ENCODE measurements at regions not wholly inside any gene's neighbourhood (a gene's known extent, or its start where the extent isn't known, plus 50 kb on each side); places are given as distances from the start of the nearest gene placed in this dataset.
A peak's percentile ranks its signal among the peaks of the same experiment; 100 is the strongest.

DNA sequence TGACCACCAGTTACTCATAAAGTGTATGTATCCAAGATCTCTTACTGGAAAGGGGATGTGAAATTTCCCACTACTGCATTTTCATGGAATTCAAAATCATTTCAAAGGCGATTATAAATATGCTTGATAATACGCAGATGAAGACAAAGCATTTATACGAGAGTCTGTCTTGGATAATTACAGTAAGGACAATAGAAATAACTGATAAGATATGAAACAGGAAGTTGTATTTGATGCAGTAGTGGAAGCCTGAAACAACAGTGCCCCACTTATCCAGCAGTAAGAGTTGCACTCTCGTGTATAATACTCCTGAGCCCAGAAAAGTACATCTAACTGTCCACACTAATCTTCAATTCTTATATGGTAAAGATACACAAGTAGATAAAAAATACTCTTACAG is 188.7 kb upstream of the POU5F2 start:
- DNase-seq (ENCODE audit: low read depth, low spot score), result peak; percentile 20

DNA sequence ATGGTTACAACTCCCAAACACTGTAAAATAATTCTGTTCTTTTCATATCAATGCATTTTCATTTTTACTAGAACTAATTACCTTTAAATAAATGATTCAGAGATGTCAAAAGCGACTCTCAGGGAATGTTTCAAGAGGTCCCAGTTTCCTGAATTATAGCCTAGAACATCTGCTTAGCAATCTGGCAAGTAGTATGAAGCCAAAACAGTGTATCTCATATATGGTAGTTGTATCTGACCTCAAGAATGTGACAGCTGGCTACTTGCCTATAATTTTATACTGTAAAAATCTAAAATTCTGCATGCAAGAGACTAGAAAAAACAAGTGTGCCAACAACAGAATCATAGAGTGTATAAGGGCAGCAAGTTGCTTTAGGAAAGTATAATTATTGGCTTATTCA is 187.7 kb upstream of the POU5F2 start:
- DNase-seq (ENCODE audit: low read depth, low spot score), result no peak

DNA sequence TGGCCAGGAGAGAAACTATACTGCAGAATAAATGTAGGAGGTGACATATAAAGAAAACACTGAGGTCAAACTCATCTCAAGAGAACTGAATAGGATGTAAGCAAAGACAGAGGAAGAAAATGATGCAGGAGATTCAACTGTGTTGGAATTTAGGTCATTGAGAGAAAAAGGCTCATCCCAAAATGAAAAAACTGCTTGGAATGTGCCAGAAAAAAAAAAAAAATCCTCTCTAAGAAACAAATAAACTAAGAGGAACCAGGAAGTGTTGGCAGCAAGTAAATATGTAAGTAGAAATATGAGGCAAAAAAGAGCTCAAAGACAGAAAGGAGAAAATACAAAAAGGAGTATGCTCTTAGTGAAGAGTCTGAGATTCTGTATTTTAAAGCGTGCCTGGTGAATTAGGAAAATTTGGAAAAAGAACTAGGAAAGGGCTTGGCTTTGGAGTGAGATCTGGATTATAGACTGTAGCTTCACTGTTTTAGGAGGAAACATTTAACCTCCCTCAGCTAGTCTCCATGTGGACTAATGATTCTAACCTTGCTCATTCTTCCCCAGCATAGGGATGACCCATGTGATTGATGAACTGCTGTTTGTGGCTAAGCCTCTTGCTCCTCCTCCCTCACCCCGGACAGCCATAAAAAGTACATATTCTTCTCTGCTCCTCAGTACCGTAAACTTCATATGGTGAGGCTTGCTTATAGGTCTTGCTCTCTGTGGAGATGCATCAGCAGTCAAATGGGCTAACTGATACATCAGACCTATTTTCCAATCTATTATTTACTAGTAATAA is 185.6 kb upstream of the POU5F2 start:
- no peak for DNase-seq (ENCODE audit: low read depth, low spot score)

DNA sequence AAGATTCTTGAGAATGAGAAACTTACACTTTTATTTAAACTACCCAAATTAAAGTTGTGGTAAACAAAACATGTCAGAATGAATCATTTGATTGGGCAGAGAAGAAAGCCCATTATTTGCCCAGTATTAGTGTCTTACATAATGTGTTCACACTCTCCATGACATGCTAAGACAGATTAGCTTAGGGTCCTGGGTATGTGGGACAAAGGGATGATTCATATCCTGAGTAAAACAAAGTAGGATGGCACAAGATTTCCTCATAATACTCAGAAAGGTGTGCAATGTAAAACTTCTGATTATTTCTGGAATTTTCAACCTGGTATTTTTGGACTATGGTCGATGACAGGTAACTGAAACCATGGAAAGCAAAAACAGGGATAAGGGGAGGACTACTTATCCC is 183.9 kb upstream of the POU5F2 start:
- DNase-seq (ENCODE audit: low read depth, low spot score), result no peak

DNA sequence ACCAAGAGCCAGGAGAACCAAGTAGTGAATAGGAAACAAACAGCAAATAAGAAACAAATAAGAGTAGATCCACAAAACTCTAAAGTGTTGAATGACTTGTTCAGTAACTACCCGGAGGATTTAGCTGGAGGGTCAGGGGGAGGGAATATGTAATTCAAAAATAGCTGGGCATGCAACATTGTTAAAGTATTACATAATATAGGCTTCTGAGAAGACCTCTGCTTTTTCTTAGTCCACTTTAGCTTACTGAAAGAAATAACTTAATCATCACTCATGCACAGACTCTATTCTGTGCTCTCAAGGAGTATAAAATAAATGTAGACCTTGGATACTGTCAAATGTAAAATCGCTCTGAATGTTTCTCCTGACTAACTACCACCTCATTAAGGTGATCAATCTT is 183.2 kb upstream of the POU5F2 start:
- DNase-seq (ENCODE audit: low read depth, low spot score), result no peak

DNA sequence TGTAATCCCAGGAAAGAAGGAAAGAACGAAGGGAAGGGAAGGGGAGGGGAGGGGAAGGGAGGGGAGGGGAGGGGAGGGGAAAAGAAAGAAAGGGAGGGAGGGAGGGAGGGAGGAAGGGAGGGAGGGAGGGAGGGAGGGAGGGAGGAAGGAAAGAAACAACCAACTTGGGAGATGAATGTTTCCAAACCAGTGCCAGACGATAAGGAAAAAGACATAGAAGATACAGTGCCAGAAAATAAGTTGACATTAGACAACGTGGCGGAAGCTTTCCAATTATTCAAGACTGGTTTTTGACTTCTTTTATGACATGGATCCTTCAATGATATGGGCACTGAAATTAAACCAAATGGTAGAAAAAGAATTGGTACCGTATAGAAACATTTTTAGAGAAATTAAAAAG is 181.2 kb upstream of the POU5F2 start:
- no peak for DNase-seq (ENCODE audit: low read depth, low spot score)

DNA sequence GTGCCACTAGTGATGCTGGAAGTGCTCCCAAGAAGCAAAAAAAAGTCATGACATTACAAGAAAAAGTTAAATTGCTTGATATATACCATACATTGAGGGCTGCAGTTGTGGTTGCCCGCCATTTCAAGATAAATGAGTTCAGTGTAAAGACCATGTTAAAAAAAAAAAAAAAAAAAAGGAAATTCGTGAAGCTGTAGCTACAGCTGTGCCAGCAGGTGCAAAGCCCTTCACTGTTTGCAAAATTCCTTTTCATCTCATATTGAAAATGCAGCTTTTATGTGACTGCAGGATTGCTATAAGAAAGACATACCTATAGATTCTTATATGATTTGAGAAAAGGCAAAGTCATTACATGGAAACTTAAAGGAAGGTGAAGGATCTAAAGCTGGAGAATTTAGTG is 179.6 kb upstream of the POU5F2 start:
- DNase-seq (ENCODE audit: low read depth, low spot score), result no peak

DNA sequence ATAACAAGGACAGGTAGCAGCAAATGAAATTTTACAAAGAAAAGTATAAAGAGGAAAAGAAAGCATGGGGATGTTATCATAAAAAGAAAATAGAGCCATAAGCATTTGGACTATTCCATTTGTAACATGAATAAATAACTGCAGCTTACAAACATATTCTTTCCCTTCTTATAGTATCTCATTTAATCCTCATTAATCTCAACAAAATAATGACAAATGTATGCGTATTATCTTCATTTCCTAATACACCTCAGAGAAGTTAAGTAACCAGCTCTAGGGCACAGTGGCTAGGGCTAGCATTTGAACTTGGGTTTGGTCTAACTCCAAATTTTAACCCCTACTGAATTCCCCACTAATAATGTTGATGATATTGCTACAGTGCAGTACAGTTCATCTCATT is 175.5 kb upstream of the POU5F2 start:
- DNase-seq (ENCODE audit: low read depth, low spot score), result no peak

DNA sequence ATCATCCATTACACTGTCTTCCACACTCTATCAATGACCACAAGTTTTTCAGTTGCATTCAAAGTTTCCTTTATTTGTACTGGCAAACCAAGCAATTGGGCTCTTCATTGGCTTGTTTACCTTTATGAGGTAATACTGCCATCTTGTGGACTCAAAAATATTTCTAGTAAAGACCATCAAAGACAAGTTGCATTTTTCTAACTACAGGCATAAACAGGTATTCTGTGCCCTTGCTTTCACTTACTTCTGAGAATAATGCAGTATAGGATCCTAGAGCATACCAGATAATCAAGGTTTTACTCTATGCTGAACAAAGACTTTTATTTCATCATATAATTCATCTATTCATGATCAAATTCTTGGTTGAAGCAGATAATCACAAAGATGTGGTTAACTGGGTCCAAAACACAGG is 173.7 kb upstream of the POU5F2 start:
- no peak for DNase-seq (ENCODE audit: low read depth, low spot score)

DNA sequence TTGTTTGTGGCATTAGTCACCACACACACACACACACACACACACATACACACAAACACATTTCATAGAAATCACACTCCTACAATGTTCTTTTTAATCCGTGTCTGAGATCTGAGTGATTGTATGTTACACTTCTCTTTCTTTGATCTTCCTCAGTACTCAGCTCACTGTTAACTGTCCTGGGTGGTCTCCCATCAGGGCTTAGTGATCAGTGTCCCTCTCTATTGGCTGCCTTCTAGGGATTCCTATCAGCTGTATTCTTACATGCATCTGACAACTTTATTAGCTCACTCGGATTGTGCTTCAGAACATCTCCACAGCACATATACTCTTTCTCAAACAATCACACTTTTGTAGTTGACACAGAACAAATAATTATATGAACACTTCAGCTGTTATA is 170.2 kb upstream of the POU5F2 start:
- no peak for DNase-seq (ENCODE audit: low read depth, low spot score)

DNA sequence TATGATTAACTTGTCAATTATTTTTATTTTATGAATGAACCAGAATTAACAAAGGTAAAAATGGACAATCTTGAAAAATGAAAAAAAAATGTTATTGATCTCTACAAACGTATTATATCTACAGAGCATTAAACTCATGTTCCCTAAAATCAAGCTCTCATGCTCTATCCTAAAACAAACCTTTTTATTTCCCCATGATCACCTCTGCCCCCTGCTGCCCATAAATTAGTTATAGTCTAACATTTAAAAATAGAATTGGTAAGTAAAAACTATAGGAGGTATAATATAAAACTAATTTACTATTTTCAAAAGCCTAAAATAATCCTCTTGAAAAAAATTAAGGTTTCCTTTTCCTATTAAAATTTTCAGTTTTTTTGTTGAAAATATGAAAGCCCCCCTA is 168.0 kb upstream of the POU5F2 start:
- DNase-seq (ENCODE audit: low read depth, low spot score), result no peak

DNA sequence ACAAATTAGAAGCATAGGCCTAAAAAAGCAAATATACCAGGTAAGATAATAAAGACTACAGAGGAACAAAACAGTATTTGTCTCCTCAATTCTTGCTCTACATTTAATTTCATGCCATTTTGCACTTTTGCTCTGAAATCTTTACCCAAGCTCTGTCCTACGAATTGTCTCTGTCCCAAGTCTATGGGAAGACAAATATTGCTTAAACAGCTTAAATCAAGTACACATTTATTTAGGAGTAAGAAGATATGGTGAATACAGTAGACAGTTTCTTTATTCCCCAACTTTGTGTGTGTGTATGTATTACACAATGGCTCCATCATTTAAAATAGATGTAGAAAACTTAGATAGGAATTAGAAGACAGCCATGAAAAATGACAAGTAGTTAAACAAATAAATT is 163.5 kb upstream of the POU5F2 start:
- no peak for DNase-seq (ENCODE audit: low read depth, low spot score)

DNA sequence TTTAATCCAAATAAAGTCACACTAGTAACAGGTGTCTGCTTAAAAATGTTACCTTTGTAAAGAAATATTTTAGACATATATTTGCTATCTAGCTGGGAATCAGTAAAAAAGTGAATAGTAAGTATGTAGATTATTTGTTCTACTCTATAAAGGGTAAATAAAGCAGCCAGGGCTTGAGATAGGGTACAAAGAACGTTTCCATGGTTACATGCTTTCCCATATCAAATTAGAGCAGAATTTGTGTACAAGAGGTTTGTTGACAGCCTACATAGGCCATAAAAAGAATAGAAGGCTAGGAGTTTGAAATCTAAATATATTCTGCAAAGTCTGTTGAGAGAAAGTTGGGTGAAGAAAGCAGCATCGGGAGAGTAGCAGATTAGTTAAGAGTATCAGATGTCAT is 160.9 kb upstream of the POU5F2 start:
- no peak for DNase-seq (ENCODE audit: low read depth, low spot score)

DNA sequence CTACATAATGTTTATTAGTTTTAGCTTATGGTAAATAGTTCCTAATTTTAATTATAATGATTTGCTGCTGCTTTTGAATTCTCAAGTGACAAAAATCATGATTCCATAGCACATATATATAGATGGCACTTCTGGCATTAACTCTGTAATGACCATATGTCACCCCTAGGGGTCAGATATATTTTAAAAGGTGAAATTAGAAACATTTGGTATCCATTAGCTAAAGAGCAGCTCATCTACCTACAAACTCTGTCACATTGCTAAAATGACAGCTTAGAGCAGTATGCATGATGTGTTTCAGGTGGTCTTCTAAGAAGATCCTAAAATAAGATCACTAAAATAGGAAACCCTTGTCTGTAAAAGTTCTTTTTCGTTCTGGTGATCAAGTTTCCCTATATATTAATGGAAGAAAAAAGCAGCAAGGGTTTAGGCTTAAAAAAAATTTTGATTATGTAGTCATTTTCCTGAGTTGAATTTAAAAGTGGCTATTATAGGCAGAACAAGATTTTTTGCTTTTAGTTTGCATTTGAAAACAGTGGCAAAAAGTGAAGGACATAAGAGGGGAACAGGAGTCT is 157.7 kb upstream of the POU5F2 start:
- DNase-seq (ENCODE audit: low read depth, low spot score), result no peak

DNA sequence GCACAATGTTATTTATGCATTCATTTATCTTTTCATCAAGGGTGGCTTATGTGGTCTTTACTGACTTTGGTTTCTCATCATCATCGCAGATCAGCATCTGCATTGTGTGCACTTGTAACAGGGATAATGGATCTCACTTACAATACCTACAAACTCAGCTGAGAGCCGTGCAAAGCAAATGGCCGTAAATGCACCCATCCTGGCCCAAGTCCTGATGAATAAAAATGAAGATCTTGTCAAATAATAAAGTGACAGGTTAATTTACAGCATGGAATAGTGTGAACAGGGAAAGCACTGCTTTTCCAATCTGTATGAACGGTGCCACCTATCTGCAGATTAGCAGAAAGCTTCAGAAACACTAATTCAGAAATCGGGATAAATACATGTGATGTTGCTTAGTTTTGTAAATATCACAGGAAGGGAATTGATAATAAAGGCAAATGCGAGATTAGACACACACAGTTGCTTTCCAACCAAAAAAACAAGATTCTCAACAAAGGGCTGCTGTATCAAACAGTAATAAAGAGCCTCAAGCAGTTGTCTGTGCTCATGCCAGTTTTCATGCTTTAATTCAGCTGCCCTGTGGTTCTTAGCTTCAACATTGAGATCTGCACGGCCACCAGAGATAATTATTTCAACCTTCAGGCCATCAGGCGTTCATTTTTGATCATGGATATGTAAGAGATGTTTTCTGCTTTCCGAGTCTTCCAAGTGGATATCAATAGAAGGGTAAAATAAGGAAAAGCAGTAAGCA is 153.4 kb upstream of the POU5F2 start:
- DNase-seq (ENCODE audit: low read depth, low spot score), result no peak

DNA sequence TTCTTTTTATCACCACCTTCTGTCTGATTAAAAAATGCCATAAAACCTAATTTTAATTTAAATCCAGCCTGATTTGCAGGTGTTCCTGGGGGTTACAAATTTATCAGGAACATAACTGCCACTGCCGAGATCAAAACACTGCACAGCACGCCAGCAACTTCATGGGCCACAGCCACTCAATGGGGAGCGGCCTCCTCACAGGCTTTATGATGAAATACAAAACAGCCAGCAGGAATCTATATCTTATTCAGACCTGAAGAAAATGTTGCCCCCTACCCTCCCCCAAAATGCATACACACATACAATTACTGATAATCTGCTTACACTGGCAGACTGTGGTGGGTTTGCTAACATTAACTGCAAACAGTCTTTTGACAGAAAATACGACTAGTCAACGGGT is 151.7 kb upstream of the POU5F2 start:
- DNase-seq (ENCODE audit: low read depth, low spot score), result no peak

DNA sequence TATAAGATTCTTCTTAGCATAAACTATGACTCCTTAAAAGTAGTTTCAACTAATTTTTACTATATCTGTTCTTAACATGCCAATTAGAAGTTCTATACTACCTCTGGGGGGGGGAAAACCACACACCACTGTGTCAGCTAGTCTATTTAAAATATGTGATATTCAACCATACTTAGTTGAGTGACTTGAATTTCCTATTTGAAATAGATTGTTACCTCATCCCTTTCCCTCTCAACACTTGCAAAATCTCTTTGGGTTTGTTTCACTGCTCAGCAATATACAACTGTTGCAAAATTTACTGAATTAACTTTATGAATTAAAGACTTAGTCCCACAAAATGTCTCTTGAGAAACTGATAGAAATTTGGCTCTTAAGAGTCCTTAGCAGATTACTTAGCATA is 151.1 kb upstream of the POU5F2 start:
- DNase-seq (ENCODE audit: low read depth, low spot score), result no peak

DNA sequence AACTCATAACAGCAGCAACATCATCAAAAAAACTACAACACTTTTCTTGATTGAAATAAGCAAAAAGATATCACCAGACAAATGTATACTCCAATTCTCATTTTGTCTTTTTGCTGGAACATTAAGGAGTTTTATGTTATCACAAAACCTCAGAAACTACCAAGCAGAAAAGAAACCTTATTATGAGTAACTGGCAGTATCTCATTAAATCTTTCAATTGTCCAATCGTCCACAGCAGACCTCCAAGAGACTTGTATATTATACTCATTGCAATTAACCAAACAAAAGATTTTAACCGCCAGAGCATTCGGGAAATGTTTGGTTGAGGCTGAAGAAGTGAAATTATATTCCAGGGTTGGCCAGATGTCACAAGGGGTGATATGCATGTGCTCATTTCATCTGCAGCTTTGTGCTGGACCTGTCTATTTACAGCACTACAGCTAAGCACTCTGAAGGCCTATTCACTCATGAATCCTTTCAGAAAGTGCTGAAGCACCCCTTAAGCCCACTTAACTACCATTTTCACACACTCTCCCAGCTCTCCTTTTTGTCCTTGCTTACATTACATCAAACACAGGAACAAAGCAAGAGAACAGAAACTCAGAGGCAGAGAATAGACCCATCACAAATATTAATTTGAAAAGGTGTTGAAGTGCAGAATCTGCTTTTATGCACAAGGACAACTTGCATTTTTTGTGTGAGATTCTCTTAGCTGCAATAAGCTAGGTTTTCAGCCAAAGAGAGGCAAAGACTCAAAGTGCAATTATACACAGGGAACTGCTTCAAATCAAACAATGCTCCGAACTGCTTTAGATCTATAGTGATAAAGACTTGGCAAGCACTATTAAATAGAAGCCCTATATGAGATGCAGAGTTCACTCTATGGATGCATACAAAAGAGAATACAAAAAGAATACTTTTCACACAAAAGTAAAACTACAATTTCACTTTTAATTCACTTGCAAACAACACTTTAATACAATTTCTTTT is 150.4 kb upstream of the POU5F2 start:
- DNase-seq (ENCODE audit: low read depth, low spot score), result no peak

DNA sequence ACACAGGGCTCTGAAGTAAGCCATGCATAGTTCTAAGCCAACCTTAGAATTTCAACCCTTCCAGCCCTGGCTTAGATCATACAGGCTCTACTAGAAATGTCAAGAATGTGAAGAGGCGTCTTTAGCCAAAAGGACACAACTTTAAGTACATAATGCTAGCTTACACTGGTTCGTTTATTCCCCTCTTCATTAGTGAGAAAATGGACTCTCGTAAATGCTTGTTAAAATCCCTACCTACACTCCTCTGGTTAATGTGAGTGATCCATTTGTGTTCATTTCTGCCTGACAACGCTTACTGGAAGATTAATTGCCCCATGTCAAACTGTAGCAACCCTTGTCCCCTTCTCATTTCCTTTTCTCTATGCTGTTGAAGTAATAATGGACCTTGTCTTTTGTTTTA is 149.3 kb upstream of the POU5F2 start:
- no peak for DNase-seq (ENCODE audit: low read depth, low spot score)

DNA sequence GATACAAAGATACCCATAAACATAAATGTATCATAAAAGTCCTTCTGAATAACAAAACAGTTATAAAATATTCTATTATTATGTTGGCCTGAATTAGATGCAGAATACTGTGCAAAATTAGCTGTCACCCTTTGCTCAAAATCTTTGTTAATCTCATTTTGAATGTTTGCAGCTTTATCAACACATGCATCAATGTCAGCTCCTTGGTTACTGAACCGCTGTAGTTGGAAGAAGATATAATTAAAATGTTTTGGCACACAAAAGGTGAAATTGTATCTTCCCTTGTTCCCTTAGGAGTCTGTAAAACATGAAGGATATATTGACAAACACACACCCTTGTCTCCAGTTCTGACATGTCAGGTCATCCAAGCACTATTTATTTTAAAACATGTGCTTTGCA is 146.3 kb upstream of the POU5F2 start:
- no peak for DNase-seq (ENCODE audit: low read depth, low spot score)

DNA sequence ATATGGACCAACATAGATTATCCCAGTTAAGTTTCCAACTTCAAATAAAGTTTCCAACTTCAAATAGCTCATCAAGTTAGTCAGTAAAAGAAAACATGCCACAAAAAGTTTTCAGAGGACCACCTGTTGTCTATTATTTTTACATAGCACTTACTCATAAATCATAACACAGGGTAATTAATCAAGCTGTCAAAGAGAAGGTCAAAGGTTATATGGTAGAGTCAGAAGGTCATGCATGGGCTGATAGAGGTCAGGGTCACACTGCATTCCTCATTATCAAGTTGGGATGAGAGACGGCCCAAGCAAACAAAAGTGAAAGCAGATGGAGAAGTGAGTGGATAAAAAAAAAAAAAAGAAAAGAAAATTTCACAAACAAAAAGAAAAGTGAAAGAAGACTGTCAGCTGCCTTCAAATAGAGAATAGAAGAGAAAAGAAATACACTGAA is 145.5 kb upstream of the POU5F2 start:
- no peak for DNase-seq (ENCODE audit: low read depth, low spot score)
